Activated CD4-positive, alpha-beta T cell treated with anti-CD3 and anti-CD28 coated beads, Interleukin-2, amount 50 U/mL, for 16 hours (primary cell): ENCODE measurements at regions not wholly inside any gene's neighbourhood (a gene's known extent, or its start where the extent isn't known, plus 50 kb on each side); places are given as distances from the start of the nearest gene placed in this dataset.

Source experiments
- DNase-seq: peaks from one replicate; pipeline ENCODE4 v3.0.0-alpha.2; 2020

DNA sequence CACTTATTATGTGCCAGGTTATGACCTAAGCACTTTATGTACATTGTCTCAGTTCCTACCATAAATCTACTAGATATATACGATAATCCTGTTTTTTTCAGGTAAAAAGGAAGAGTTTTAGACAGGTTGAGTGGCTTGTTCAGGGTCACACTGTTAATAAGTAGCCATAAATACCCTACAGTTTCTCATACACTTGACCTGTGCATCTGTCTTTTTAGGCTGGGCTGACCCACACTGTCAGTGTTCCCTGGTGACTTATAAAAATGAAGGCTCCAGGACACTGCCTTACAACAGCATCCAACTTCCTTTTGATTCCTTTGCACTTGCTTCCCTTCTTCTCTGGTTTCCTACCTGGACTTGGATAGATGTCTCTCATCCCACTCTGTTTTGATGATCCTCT lies 78.2 kb upstream of the PAQR3 start:
- no peak for DNase-seq

DNA sequence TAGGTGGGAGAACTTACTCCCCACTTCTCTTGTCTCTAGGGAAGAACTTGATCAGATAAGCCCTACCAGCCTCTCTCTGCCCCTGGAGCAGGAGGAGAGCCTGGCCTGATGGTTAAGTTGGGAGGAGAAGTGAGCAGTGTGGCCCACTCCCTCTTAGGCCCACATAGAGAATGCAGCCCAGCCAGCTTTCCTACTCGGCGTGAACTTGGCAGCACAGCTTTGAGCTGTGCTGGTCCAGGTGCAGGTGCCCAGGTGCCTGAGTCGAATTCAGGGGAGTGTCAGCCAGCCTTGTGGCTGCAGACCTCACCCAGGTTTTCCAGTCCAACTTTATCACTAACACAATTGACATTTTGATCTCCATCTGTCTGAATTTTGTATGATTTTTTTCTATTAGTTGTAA lies 77.6 kb upstream of the PAQR3 start:
- no peak for DNase-seq

DNA sequence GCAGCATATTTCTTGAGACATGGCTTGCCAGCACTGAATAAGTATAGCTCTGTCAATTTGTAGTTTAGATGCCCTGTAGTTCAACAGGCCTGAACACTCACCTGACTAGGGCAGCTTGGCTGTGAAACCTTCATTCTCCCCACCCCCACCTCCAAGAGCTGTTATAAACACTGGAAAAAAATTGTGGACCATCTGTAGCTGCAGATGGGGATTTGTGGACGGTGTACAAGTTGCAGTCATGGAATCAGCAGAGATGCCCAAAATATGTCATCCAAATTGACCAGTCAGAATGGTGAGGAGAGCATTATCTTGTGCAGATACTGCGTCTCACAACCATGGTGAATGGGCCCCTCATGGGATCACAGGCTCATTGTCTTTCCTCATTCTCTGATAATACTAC lies 76.2 kb upstream of the PAQR3 start:
- DNase-seq: no peak

DNA sequence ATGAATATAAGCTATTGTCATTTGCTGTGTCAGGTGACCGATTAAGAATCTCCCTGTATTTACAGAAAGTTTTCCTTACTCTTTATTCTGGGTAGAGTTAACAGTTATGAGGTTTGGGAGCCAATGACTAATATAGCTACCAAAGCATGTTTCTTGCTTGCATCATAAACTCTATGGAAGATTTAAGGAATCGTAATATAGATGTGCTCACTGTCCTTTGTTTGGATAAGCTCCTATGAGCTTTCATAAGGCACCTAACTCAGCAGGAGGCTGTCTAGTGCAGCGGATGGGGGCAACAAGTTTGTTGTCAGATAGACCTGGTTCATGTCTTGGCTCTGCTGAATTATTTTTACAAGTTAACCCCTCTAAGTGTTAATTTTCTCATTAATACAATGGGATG lies 75.0 kb upstream of the PAQR3 start:
- DNase-seq: no peak

DNA sequence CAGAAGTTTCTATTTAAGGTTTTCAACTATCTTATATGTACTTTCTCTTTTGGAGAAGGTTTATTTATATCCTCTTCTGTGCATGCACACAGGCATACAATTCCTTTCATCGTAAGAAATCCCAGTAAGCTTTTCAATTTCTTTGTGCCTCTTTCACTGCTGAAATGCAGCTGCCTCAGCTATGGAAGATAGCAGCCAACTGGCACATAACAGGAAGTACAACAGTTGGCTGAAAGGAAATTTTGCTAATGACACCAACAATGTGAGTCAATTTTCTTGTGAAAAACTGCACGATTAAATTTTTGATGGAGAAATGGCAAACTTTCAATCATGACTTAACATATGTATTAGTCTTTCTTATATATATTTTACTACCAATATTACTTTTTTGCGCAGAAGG lies 74.5 kb upstream of the PAQR3 start:
- no peak for DNase-seq

DNA sequence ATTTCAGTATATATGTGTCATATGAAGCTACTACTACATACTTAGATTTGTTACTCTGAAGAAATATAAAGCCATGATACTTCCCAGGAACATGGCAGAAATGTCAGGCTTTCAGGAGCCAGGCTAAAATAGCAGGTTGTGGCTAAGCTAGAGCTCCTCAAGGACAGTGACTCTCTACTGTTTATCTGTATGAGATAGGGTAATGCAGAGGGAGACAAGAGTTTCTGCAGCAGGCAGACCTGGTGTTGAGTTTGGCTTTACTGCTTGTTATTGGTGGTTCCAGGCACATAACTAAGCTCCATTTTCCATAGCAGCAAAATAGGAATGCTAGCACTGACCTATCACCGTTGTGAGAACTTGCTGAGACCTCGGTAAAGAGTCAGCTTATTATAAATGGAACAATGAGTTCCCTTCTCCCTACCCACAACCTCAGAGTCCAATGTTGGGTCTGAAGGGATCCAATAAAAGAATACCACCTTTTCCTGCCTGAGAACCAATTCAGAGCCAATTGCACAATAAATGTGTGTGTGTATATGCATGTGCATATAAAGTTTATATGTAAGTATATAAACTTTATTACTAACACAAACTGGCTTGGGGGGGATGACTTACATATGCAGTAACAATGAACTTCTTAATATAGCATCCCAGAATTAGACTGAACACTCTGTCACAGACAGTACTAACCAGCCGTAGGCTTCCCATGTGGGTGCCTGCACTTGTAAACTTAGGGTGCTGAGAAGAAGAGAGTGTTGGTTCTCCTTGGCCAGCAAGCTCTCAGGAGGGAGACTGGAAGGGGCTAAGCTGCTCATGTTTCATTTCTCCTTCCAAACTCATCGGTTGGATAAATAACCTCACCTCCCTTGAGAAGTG lies 51.9 kb upstream of the PAQR3 start:
- no peak for DNase-seq

DNA sequence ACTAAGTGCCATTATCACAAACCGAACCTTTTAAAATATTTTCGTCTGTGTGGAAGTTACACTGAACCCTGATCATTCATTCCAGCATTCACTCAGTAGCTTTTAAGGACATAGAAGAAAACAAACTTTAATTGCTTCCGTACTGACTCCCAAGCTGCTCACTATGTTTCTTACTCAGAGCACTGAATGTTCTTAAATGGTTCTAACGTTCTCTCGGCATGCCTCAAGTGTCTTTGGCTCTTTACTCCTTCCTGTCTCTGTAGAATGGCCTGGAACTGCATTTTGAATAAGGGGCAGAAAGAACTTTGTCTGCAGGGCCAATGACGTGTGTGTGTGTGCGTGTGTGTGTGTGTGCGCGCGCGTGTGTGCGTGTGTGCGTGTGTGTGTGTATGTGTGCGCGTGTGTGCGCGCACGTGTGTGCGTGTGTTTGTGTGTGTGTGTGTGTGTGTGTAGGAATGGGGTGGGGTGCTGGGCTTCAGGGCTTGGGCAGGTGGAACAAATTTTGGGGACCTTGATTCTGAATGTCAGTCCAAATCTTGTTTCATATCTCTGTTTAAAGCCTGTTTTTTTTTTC lies 50.5 kb upstream of the PAQR3 start:
- no peak for DNase-seq
